ENCODE measurements at regions not wholly inside any gene's neighbourhood (a gene's known extent, or its start where the extent isn't known, plus 50 kb on each side); places are given as distances from the start of the nearest gene placed in this dataset.

GRCh38 chr6:2432292-2432691, 186.9 kb upstream of the GMDS start:
- TF ChIP-seq, protein P1, sequence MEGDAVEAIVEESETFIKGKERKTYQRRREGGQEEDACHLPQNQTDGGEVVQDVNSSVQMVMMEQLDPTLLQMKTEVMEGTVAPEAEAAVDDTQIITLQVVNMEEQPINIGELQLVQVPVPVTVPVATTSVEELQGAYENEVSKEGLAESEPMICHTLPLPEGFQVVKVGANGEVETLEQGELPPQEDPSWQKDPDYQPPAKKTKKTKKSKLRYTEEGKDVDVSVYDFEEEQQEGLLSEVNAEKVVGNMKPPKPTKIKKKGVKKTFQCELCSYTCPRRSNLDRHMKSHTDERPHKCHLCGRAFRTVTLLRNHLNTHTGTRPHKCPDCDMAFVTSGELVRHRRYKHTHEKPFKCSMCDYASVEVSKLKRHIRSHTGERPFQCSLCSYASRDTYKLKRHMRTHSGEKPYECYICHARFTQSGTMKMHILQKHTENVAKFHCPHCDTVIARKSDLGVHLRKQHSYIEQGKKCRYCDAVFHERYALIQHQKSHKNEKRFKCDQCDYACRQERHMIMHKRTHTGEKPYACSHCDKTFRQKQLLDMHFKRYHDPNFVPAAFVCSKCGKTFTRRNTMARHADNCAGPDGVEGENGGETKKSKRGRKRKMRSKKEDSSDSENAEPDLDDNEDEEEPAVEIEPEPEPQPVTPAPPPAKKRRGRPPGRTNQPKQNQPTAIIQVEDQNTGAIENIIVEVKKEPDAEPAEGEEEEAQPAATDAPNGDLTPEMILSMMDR (conservative IDR thresholded peaks at IDR 0.05) = no peak
- no peak overlapping the region for H3K27ac Mint-ChIP-seq

GRCh38 chr6:2430612-2431011, 185.2 kb upstream of the GMDS start:
- Mint-ChIP-seq H3K4me3 (no peak overlapping the region), H3K27me3 (ENCODE audit: insufficient read depth) (no peaks in the 10 kb centered on the region), H3K27ac (no peak overlapping the region), H3K9me3 (no peaks in the 10 kb centered on the region), H3K36me3 (ENCODE audit: low read depth) (no peaks in the 10 kb centered on the region), H3K4me1 (no peaks in the 10 kb centered on the region)
- no peak overlapping the region for H3K9ac ChIP-seq (ENCODE audit: extremely low read depth, low read length, poor library complexity, severe bottlenecking)
- 90% methylated on average over 2 to 3 of the region's 3 CpGs for WGBS, 2 experiments (ENCODE audit: insufficient coverage in 1 of 2, insufficient read length in 1 of 2)
- H3K4me1 ChIP-seq (ENCODE audit: control insufficient read depth, insufficient read depth, low read length) = no peaks in the 10 kb centered on the region
- TF ChIP-seq, protein P1 (conservative IDR thresholded peaks at IDR 0.05) = no peak
- no peaks in the 10 kb centered on the region for H3K27me3 ChIP-seq (ENCODE audit: control insufficient read depth, insufficient read depth, low read length, poor library complexity, severe bottlenecking)
- no peaks in the 10 kb centered on the region for H3K9me3 ChIP-seq (ENCODE audit: control insufficient read depth, low read length)
- no peak for DNase-seq
- no peak overlapping the region for H3K27ac ChIP-seq (ENCODE audit: low read depth, low read length)
- H3K36me3 ChIP-seq (ENCODE audit: control insufficient read depth, insufficient read depth, low read length) = no peaks in the 10 kb centered on the region
- no peak overlapping the region for H3K4me3 ChIP-seq (ENCODE audit: low read length)

More at GRCh38 chr6:2432292-2432691, 186.9 kb upstream of the GMDS start:
- Mint-ChIP-seq H3K4me1 (no peaks in the 10 kb centered on the region), H3K27me3 (ENCODE audit: insufficient read depth) (no peaks in the 10 kb centered on the region), H3K4me3 (no peak overlapping the region), H3K9me3 (no peaks in the 10 kb centered on the region), H3K36me3 (ENCODE audit: low read depth) (no peaks in the 10 kb centered on the region)
- Histone ChIP-seq H3K9me3 (ENCODE audit: control insufficient read depth, low read length) (no peaks in the 10 kb centered on the region), H3K27ac (ENCODE audit: low read depth, low read length) (no peak overlapping the region), H3K4me1 (ENCODE audit: control insufficient read depth, insufficient read depth, low read length) (no peaks in the 10 kb centered on the region), H3K9ac (ENCODE audit: extremely low read depth, low read length, poor library complexity, severe bottlenecking) (no peak overlapping the region), H3K36me3 (ENCODE audit: control insufficient read depth, insufficient read depth, low read length) (no peaks in the 10 kb centered on the region), H3K27me3 (ENCODE audit: control insufficient read depth, insufficient read depth, low read length, poor library complexity, severe bottlenecking) (no peaks in the 10 kb centered on the region), H3K4me3 (ENCODE audit: low read length) (no peak overlapping the region)
- 92 to 94% methylated on average over 5 of the region's 5 CpGs for WGBS, 2 experiments (ENCODE audit: insufficient coverage in 1 of 2, insufficient read length in 1 of 2)
- no peak for DNase-seq

- no peaks in the 10 kb centered on the region for H3K4me1 ChIP-seq (ENCODE audit: control insufficient read depth, insufficient read depth, low read length)
- H3K9me3 Mint-ChIP-seq = peaks cover 8% of the 10 kb centered on the region
- H3K36me3 ChIP-seq (ENCODE audit: control insufficient read depth, insufficient read depth, low read length) = no peaks in the 10 kb centered on the region
- H3K9ac ChIP-seq (ENCODE audit: extremely low read depth, low read length, poor library complexity, severe bottlenecking) = no peak overlapping the region
- H3K27me3 Mint-ChIP-seq (ENCODE audit: insufficient read depth) = peaks cover under 1% of the 10 kb centered on the region
- no peak overlapping the region for H3K4me3 Mint-ChIP-seq
- 93 to 96% methylated on average over 6 of the region's 6 CpGs for WGBS, 2 experiments (ENCODE audit: insufficient coverage in 1 of 2, insufficient read length in 1 of 2)
- TF ChIP-seq, protein P1 (conservative IDR thresholded peaks at IDR 0.05) = no peak
- no peak overlapping the region for H3K4me3 ChIP-seq (ENCODE audit: low read length)
- no peaks in the 10 kb centered on the region for H3K4me1 Mint-ChIP-seq
- DNase-seq = no peak
- no peaks in the 10 kb centered on the region for H3K36me3 Mint-ChIP-seq (ENCODE audit: low read depth)
- H3K9me3 ChIP-seq (ENCODE audit: control insufficient read depth, low read length) = no peaks in the 10 kb centered on the region
- no peaks in the 10 kb centered on the region for H3K27me3 ChIP-seq (ENCODE audit: control insufficient read depth, insufficient read depth, low read length, poor library complexity, severe bottlenecking)
- no peak overlapping the region for H3K27ac Mint-ChIP-seq
- no peak overlapping the region for H3K27ac ChIP-seq (ENCODE audit: low read depth, low read length)
These were observed 184.1 kb upstream of the GMDS start for GRCh38 chr6:2429460-2429859.

Data from endodermal cell (in vitro differentiated cells).